Kidney (tissue), 13 donors: ENCODE measurements at regions not wholly inside any gene's neighbourhood (a gene's known extent, or its start where the extent isn't known, plus 50 kb on each side); places are given as distances from the start of the nearest gene placed in this dataset.
A peak's percentile ranks its signal among the peaks of the same experiment; 100 is the strongest.

Source experiments
- DNase-seq, 5 donors: peaks; one replicate each; pipeline ENCODE4 v3.0.0-alpha.2; 2013 to 2020
- FAIRE-seq: peaks from 2 replicates; lab custom pipeline; 2012; peaks lifted over from hg19 to GRCh38; lab: Jason Lieb, UNC
- H3K27ac ChIP-seq, 2 donors: one replicate each; pipeline ENCODE4 v1.7.0; 2013; ENCODE audit warnings: low read depth in 2 of 2, low read length in 2 of 2, inconsistent platforms in 1 of 2
- H3K27me3 ChIP-seq: one replicate; pipeline ENCODE4 v1.7.1; 2013; ENCODE audit warnings: low read length, inconsistent platforms; ENCODE audit not compliant: control insufficient read depth, insufficient read depth
- H3K36me3 ChIP-seq, 3 donors: one replicate each; pipeline versions ENCODE4 v1.7.0 to v1.7.1; 2013; ENCODE audit warnings: low read length in 3 of 3, control low read depth in 1 of 3, inconsistent platforms in 1 of 3; ENCODE audit not compliant: insufficient read depth in 3 of 3, control insufficient read depth in 2 of 3
- H3K4me1 ChIP-seq, 3 donors: one replicate each; pipeline versions ENCODE4 v1.7.0 to v1.7.1; 2013; ENCODE audit warnings: low read length in 3 of 3, inconsistent platforms in 1 of 3, low read depth in 1 of 3; ENCODE audit not compliant: control insufficient read depth in 2 of 3, insufficient read depth in 2 of 3
- H3K4me3 ChIP-seq, 3 donors: one replicate each; pipeline versions ENCODE4 v1.7.0 to v1.8.1; 2013; ENCODE audit warnings: low read length in 3 of 3, control low read depth in 1 of 3, inconsistent platforms in 1 of 3
- H3K9ac ChIP-seq, 3 donors: one replicate each; pipeline versions ENCODE4 v1.7.0 to v1.7.1; 2013; ENCODE audit warnings: low read length in 3 of 3, control low read depth in 1 of 3, inconsistent platforms in 1 of 3
- H3K9me3 ChIP-seq, 3 donors: one replicate each; pipeline versions ENCODE4 v1.7.0 to v1.7.1; 2013; ENCODE audit warnings: low read length in 3 of 3, control low read depth in 1 of 3, inconsistent platforms in 1 of 3; ENCODE audit not compliant: control insufficient read depth in 2 of 3, insufficient read depth in 1 of 3
- CTCF ChIP-seq: IDR thresholded peaks from 3 replicates; pipeline ENCODE4 v1.5.1; 2012; ENCODE audit warnings: mild to moderate bottlenecking, moderate library complexity, borderline replicate concordance; ENCODE audit not compliant: insufficient read depth; ENCODE audit errors: extremely low read depth
- intact Hi-C: fragments of 100-400 bp; cut with DNase I; formaldehyde crosslinking; loops from one replicate; pipeline ENCODE4 v1.11.1; 2022
- donor health status: control.
- donor health status: control.
- donor health status: control.
- donor health status: control.
- donor health status: control.
- donor health status: DM: yes; HTN: yes; CAD: no.
- donor health status: Normal renal cell carcinoma (clear cell type).

GRCh38 chr9:2966565-2967300 is 122.8 kb upstream of the PUM3 start:
- Histone ChIP-seq H3K27ac (no peak overlapping the region), H3K27me3 (no peaks in the 10 kb centered on the region), H3K9ac (no peak overlapping the region), H3K4me1 (no peaks in the 10 kb centered on the region), H3K36me3 (no peaks in the 10 kb centered on the region), H3K9me3 (peaks cover 0 to 7% (median 0%) of the 10 kb centered on the region in 3 donors), H3K4me3 (no peak overlapping the region)
- no peak for TF ChIP-seq CTCF
- DNase-seq (peak in 3 of 5 donors; percentile 26 to 86 (median 61)), FAIRE-seq (no peak)
- intact Hi-C loops, result no loop called here

- Histone ChIP-seq H3K27me3 (no peaks in the 10 kb centered on the region), H3K36me3 (no peaks in the 10 kb centered on the region), H3K9ac (no peak overlapping the region), H3K4me3 (no peak overlapping the region), H3K9me3 (no peaks in the 10 kb centered on the region), H3K27ac (no peak overlapping the region), H3K4me1 (no peaks in the 10 kb centered on the region)
- FAIRE-seq (no peak), DNase-seq (peak in 2 of 5 donors; percentile 17 to 52)
- intact Hi-C loops, result no loop called here
- TF ChIP-seq CTCF, result no peak
These were observed 120.6 kb upstream of the PUM3 start for GRCh38 chr9:2964470-2964869.

- intact Hi-C loops, result no loop called here
- Histone ChIP-seq H3K27ac (no peak overlapping the region), H3K36me3 (no peaks in the 10 kb centered on the region), H3K4me1 (no peaks in the 10 kb centered on the region), H3K27me3 (no peaks in the 10 kb centered on the region), H3K9me3 (no peaks in the 10 kb centered on the region), H3K4me3 (no peak overlapping the region), H3K9ac (no peak overlapping the region)
- DNase-seq (no peak), FAIRE-seq (no peak)
- no peak for TF ChIP-seq CTCF
These were observed 119.4 kb upstream of the PUM3 start for GRCh38 chr9:2963307-2963706.
